Left ventricle myocardium superior (tissue), 1 donor: ENCODE measurements at regions not wholly inside any gene's neighbourhood (a gene's known extent, or its start where the extent isn't known, plus 50 kb on each side); places are given as distances from the start of the nearest gene placed in this dataset.

Experiments used
- ATAC-seq: fragments of 200-7000 bp; cut with Tn5 transposase; one replicate; pipeline ENCODE4 v1.9.1; 2020; ENCODE audit warnings: mild to moderate bottlenecking, moderate library complexity
- DNase-seq: peaks from one replicate; pipeline ENCODE4 v3.0.0-alpha.2; 2020
- intact Hi-C: fragments of 100-400 bp; cut with micrococcal nuclease; formaldehyde crosslinking; loops from one replicate; pipeline ENCODE4 v1.11.0; 2022
- donor health status: DM: no; HTN: yes; CAD: no; lungs with severe emphysema.

DNA sequence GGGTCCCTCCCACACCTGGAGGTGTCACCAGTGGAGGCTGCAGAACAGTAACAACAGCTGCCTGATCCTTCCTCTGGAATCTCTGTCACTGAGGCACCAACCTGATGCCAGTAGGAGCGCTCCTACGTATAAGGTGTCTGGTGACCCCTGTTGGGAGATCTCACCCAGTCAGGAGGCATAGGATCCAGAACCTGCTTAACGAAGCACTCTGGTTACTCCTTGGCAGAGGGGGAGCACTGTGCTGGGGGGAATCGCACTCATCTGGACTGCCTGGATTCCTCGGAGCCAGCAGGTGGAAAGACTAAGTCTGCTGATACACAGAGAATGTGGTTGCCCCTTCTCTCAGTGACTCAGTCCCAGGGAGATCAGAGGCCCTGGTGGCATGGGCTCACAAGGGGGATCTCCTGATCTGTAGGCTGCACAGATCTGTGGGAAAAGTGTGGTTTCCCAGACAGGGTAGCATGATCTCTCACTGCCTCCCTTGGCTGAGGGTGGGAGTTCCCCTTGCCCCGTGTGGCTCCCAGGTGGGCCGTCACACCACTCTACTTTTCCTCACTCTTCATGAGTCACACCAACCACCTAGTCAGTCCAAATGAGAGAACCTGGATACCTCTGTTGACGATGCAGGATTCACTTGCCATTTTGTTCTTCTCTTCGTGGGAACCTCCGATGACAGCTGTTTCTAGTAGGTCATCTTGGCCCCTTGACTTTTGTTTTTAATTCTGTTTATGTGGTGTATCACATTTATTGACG lies 305.9 kb downstream of the IDS start:
- intact Hi-C loops: no loop called here
- ATAC-seq (no peak), DNase-seq (no peak)

- no peak for DNase-seq
- intact Hi-C loops: no loop called here
- ATAC-seq: no peak
Measured at GRCh38 chrX:149185087-149185486, 320.0 kb downstream of the IDS start.

GRCh38 chrX:149161435-149162088 lies 343.5 kb downstream of the IDS start:
- DNase-seq: no peak
- ATAC-seq: no peak
- intact Hi-C loops: no loop called here

GRCh38 chrX:149157976-149158375 lies 347.1 kb downstream of the IDS start:
- ATAC-seq (no peak), DNase-seq (no peak)
- intact Hi-C loops: no loop called here

GRCh38 chrX:149152941-149153340 lies 352.2 kb downstream of the IDS start:
- intact Hi-C loops: no loop called here
- ATAC-seq (no peak), DNase-seq (no peak)

DNA sequence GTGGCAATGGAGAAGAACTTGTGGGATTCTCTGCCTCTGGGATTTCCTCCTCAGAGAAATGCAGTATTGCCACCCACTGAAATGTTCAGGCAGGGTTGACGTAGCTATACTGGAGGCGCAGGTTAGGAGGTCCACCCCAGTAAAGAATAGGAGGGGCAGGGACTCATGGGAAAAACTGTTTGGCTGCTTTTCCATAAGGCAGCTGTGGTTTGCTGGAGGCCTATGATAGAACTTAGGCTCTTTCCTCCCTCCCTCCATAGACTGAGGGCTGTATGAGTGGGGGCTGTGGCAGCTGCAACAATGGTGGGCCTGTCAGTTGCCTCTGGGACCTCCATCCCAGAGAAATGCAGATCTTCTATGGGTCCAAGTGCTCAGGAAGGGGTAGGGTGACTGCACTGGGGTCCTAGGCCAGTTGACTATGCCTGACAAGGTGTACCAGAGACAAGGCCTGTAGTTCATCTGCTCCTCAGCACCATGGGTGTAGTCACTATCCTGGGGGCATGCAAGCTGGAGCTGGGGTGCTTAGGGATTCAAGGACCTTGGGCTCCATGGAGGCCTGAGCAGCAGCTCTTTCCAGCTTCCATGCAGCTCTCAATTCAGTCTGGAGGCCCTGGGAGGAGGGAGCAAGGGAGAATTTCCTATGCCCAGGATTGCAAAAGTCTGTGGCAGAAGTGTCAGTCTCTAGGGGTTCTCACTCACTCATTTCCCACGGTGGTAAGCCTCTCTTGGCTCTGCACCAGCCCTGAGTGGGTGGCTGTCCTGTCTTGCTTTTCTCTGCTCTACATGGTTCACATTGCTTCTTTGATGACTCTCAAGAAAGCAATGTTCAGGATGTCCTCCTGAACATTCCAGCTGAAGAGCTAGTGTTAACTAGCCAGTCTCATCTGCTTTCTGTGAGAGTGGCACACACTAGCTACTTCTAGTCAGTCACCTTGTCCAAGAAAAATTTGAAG lies 353.0 kb downstream of the IDS start:
- DNase-seq (no peak), ATAC-seq (no peak)
- intact Hi-C loops: no loop called here

DNA sequence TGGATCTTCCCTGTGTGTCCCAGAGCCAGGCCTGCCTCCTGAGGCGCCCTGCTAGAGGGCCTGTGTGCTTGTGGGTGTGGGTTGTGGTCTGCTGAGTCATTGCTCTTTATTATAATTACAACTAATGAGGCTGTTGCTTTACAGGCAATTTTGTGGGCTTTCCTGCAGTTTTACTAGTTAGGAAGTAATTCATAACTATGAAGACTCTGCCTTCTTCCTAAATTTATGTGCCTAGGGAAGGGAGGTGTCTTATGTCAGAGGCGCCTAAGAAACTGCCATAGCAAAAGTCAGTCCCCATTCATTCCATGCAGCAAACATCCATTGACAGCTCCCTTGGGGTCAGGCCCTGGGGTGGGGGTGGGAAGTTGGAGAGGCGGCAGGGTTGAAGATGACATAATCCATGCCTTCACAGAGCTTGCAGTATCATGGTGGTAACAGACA lies 359.2 kb downstream of the IDS start:
- DNase-seq (no peak), ATAC-seq (no peak)
- intact Hi-C loops: no loop called here

- intact Hi-C loops: no loop called here
- ATAC-seq (no peak), DNase-seq (no peak)
Measured at GRCh38 chrX:149131774-149132173, 373.3 kb downstream of the IDS start.

DNA sequence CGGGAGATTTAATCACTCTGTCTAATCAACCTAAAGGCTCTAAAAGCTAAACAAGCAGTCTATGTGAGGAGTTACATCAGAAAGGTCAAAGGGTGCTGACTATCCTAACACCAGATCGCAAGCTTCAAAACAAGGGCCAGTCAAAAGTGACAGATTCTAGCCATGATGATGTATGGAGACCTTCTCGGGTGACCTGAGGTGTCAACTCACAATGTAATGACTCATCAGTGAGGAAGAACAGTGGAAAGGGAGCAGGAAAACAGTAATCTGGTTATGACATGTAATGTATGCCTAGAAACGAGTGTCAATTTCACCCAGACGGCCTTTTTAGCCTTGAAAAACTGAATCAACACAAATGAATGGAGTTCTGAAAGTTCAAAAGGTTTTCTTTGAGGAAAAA lies 375.3 kb downstream of the IDS start:
- intact Hi-C loops: no loop called here
- DNase-seq (no peak), ATAC-seq (no peak)

- intact Hi-C loops: no loop called here
- ATAC-seq: no peak
- DNase-seq: no peak
Measured at GRCh38 chrX:149124526-149125108, 380.5 kb downstream of the IDS start.

DNA sequence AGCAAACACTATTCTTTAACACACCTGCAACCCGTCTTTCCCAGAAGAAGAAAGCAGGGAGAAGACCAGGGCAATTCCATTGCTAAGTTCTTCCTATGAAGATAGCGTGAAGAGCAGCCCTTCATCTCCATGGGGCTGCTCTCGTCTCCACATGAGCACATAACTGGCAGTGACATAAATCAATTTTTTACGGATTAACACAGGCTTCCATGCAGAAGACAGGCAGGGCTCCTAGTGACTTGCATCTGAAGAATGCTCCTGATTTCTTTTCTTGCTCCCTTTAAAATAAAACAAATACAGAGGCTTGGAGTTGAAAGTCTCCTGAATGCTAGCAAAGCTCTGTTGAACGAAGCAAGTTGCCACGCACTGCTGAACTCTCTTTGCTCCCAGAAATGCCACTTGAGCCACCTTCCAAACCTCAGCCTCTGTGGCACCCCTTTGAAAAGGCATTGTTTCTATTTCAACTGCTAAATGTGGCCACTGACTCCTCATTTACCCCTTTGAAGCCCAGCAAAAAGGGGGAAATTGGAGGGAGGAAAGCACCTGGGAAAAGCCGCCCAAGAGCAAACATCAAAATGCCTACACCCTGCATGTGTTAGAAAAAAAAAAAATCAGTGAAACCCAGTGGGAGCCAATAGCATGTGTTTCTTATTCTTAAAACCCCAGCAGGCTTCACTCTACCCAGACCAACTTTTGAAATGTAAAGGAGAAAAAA lies 383.7 kb downstream of the IDS start:
- ATAC-seq (no peak), DNase-seq (no peak)
- intact Hi-C loops: no loop called here

GRCh38 chrX:149120459-149120858 lies 384.6 kb downstream of the IDS start:
- intact Hi-C loops: no loop called here
- no peak for DNase-seq
- ATAC-seq: no peak

GRCh38 chrX:149114874-149115273 lies 390.2 kb downstream of the IDS start:
- no peak for ATAC-seq
- intact Hi-C loops: no loop called here

GRCh38 chrX:149114001-149114400 lies 391.1 kb downstream of the IDS start:
- ATAC-seq (no peak), DNase-seq (no peak)
- intact Hi-C loops: no loop called here

More at GRCh38 chrX:149114874-149115273, 390.2 kb downstream of the IDS start:
- no peak for DNase-seq

- DNase-seq: no peak
- ATAC-seq: no peak
- intact Hi-C loops: no loop called here
Measured at GRCh38 chrX:149097786-149098185, 407.3 kb downstream of the IDS start.

- DNase-seq: no peak
- intact Hi-C loops: no loop called here
- ATAC-seq: no peak
Measured at GRCh38 chrX:149092179-149092578, 412.9 kb downstream of the IDS start.

DNA sequence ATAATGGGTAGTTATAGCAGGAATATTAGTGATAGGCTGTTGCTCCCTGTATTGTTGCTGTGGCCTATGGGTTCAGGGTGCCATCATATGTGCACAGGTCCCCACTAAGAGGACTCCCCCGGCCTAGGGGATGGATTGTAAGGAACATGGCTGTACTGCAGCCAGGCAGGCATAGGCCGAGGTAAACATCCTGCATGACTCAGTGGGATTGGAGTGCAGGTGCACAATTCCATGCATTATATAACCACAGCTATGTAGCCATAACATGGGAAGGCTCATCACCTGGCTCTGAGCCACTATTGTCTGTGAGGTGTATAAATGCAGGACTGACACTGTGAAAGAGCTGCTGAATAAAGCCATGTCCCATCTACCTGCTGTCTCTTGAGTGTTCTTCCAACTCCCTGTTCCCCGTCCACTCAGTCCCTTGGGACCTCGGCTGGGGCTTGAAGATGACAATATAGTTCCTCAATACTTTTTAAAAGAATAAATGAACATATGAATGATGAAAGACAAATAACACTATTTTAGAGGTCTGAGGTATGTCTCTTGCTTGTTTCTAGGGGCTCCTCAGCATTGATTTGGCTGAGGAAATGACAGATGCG lies 425.2 kb downstream of the IDS start:
- DNase-seq: no peak
- intact Hi-C loops: no loop called here

DNA sequence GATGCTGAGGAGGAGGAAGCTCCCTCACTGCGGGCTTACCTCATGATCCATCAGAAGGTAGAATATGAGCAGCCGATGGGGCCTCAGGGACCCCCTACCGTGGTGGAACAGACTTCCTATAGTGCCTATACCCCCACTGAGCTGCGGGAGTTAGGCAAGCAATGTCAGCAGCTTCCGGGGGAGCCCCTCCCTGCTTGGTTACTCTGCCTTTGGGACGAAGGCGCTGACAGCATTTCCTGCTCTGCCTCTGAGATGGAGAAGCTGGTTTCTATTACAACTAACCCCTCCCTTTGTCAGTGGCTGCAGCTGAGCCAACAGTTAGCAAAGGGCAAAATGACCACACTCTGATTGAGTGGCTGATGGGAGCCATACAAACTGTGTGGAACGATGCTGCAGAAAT lies 430.7 kb downstream of the IDS start:
- DNase-seq (peak; percentile 60), ATAC-seq (peak; percentile 91)
- intact Hi-C loops: no loop called here

More for the DNA sequence above, 425.2 kb downstream of the IDS start:
- ATAC-seq: no peak

DNA sequence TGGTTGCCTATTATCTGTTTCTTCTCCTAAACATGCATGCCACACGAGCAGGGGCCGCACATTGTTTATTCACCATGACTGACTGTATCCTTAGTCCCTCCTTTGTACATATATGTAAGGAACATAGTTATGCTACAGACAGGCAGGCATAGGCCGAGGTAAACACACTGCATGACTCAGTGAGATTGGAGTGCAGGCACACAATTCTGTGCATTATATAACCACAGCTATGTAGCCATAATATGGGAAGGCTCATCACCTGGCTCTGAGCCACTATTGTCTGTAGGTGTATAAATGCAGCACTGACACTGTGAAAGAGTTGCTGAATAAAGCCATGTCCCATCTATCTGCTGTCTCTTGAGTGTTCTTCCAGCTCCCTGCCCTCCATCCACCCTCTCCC lies 431.6 kb downstream of the IDS start:
- intact Hi-C loops: no loop called here
- no peak for DNase-seq
- ATAC-seq: no peak
